ENCODE measurements at regions not wholly inside any gene's neighbourhood (a gene's known extent, or its start where the extent isn't known, plus 50 kb on each side); places are given as distances from the start of the nearest gene placed in this dataset.

DNA sequence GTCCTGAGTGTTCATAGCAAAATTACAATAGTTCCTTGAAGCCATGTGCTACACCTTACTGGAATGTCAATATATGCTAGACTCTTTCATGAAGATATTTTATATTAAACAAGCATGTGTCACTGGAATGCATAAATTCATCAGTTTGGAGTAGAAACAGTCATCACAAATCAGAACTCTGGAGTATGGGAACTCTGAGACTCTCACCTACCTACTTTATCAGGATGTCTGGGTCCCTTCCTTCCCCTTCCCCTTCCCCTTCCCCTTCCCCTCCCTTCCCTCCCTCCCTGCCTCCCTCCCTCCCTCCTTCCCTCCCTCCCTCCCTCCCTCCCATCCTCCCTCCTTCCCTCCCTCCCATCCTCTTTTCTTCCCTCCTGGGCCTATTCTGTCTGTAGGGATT lies 144.7 kb upstream of the PEX5L start:
- no peak for TF ChIP-seq POLR2A (IDR thresholded peaks at IDR 0.05)
- no peak for TF ChIP-seq CTCF (IDR thresholded peaks at IDR 0.05)
- TF ChIP-seq EP300 (IDR thresholded peaks at IDR 0.05; ENCODE audit: low read depth): no peak
- TF ChIP-seq POLR2AphosphoS5 (IDR thresholded peaks at IDR 0.05): no peak
- no peak overlapping the region for H3K4me3 ChIP-seq
- H3K27me3 ChIP-seq: no peaks in the 10 kb centered on the region
- in situ Hi-C loops (cut with MboI; ENCODE audit: low pct_ligation_motif_present in 1 of 4, low pct_unique_long_range_greater_than_20kb in 1 of 4, low sequenced_read_pairs in 3 of 4) (no loop called here), intact Hi-C loops (cut with DNase I; ENCODE audit: low total_unique reads) (no loop called here)
- H3K9me3 ChIP-seq: no peaks in the 10 kb centered on the region
- H3K4me1 ChIP-seq: no peaks in the 10 kb centered on the region
- H3K36me3 ChIP-seq: no peaks in the 10 kb centered on the region
- no peak overlapping the region for H3K27ac ChIP-seq
- DNase-seq: no peak

GRCh38 chr3:180183346-180183745 lies 146.6 kb upstream of the PEX5L start:
- in situ Hi-C loops (cut with MboI; ENCODE audit: low pct_ligation_motif_present in 1 of 4, low pct_unique_long_range_greater_than_20kb in 1 of 4, low sequenced_read_pairs in 3 of 4) (no loop called here), intact Hi-C loops (cut with DNase I; ENCODE audit: low total_unique reads) (no loop called here)
- WGBS, 2 donors (ENCODE audit: low coverage in 1 of 2): 73 to 88% methylated on average over 2 to 3 of the region's 3 CpGs
- DNase-seq: no peak
- Histone ChIP-seq H3K27me3 (no peaks in the 10 kb centered on the region), H3K36me3 (no peaks in the 10 kb centered on the region), H3K27ac (no peak overlapping the region), H3K9me3 (no peaks in the 10 kb centered on the region), H3K4me1 (no peaks in the 10 kb centered on the region), H3K4me3 (no peak overlapping the region)
- no peak for TF ChIP-seq CTCF (IDR thresholded peaks at IDR 0.05)
- TF ChIP-seq EP300 (IDR thresholded peaks at IDR 0.05; ENCODE audit: low read depth): no peak
- TF ChIP-seq POLR2AphosphoS5 (IDR thresholded peaks at IDR 0.05): no peak
- TF ChIP-seq POLR2A (IDR thresholded peaks at IDR 0.05): no peak

DNA sequence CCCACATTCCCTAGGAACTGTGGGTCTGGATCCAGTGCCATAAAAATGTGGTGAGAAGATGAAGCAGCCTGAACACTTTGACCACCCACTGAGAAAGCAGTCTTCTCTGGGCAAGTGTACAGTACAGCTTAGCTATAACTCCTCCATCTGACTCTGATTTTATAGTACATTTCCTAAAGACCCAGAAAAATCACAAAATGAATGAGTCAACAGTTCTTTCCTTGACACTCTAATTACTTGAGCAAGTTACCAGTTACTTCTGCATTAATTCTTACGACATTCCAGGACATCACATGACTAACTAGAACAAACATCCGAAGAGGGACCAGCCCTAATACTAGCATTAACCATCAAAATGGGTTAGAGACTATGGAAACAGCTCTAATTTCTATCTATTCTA lies 148.1 kb upstream of the PEX5L start:
- in situ Hi-C loops (cut with MboI; ENCODE audit: low pct_ligation_motif_present in 1 of 4, low pct_unique_long_range_greater_than_20kb in 1 of 4, low sequenced_read_pairs in 3 of 4): no loop called here

GRCh38 chr3:180185650-180186049 lies 148.9 kb upstream of the PEX5L start:
- Histone ChIP-seq H3K4me1 (no peaks in the 10 kb centered on the region), H3K27ac (no peak overlapping the region), H3K27me3 (no peaks in the 10 kb centered on the region), H3K4me3 (no peak overlapping the region), H3K9me3 (no peaks in the 10 kb centered on the region), H3K36me3 (no peaks in the 10 kb centered on the region)
- DNase-seq: no peak
- WGBS, 2 donors (ENCODE audit: low coverage in 1 of 2): 79 to 86% methylated on average over 2 of the region's 2 CpGs
- intact Hi-C loops (cut with DNase I; ENCODE audit: low total_unique reads): no loop called here
- in situ Hi-C loops (cut with MboI; ENCODE audit: low pct_ligation_motif_present in 1 of 4, low pct_unique_long_range_greater_than_20kb in 1 of 4, low sequenced_read_pairs in 3 of 4): no loop called here
- no peak for TF ChIP-seq POLR2A (IDR thresholded peaks at IDR 0.05)

More for the DNA sequence above, 148.1 kb upstream of the PEX5L start:
- no peak overlapping the region for H3K27ac ChIP-seq
- no peak overlapping the region for H3K4me3 ChIP-seq
- no peak for TF ChIP-seq CTCF (IDR thresholded peaks at IDR 0.05)
- no peak for TF ChIP-seq POLR2A (IDR thresholded peaks at IDR 0.05)
- no peak for TF ChIP-seq POLR2AphosphoS5 (IDR thresholded peaks at IDR 0.05)
- TF ChIP-seq EP300 (IDR thresholded peaks at IDR 0.05; ENCODE audit: low read depth): no peak
- no peaks in the 10 kb centered on the region for H3K9me3 ChIP-seq
- no peaks in the 10 kb centered on the region for H3K36me3 ChIP-seq
- H3K4me1 ChIP-seq: no peaks in the 10 kb centered on the region
- WGBS, 2 donors (ENCODE audit: low coverage in 1 of 2): 60 to 73% methylated on average over 2 of the region's 2 CpGs
- H3K27me3 ChIP-seq: no peaks in the 10 kb centered on the region
- no peak for DNase-seq
- intact Hi-C loops (cut with DNase I; ENCODE audit: low total_unique reads): no loop called here

GRCh38 chr3:180188512-180189309 lies 152.0 kb upstream of the PEX5L start:
- intact Hi-C loops (cut with DNase I; ENCODE audit: low total_unique reads) (no loop called here), in situ Hi-C loops (cut with MboI; ENCODE audit: low pct_ligation_motif_present in 1 of 4, low pct_unique_long_range_greater_than_20kb in 1 of 4, low sequenced_read_pairs in 3 of 4) (no loop called here)
- DNase-seq: no peak
- Histone ChIP-seq H3K27me3 (no peaks in the 10 kb centered on the region), H3K27ac (no peak overlapping the region), H3K4me1 (no peaks in the 10 kb centered on the region), H3K4me3 (no peak overlapping the region), H3K36me3 (no peaks in the 10 kb centered on the region), H3K9me3 (peaks cover 0 to 5% of the 10 kb centered on the region in 2 donors)
- WGBS, 2 donors (ENCODE audit: low coverage in 1 of 2): 54 to 56% methylated on average over 2 of the region's 2 CpGs
- TF ChIP-seq CTCF (IDR thresholded peaks at IDR 0.05) (no peak), EP300 (IDR thresholded peaks at IDR 0.05; ENCODE audit: low read depth) (no peak)
